SU-DHL-6 (cell line): ENCODE measurements at regions not wholly inside any gene's neighbourhood (a gene's known extent, or its start where the extent isn't known, plus 50 kb on each side); places are given as distances from the start of the nearest gene placed in this dataset.

ENCODE experiments used
- EZH2phosphoT487 ChIP-seq: fragments of 200-600 bp; sonication (generic), shearing (Covaris generic); conservative IDR thresholded peaks from 2 replicates; pipeline ENCODE4 v1.6.1; 2018; ENCODE audit warnings: mild to moderate bottlenecking, antibody characterized with exemption, low read length, moderate library complexity, mixed read lengths
- TF ChIP-seq, protein P1 (sequence below): fragments of 200-600 bp; sonication (generic); IDR thresholded peaks from one replicate; pipeline ENCODE4 v1.5.1; 2017; ENCODE audit warnings: antibody characterized with exemption, mild to moderate bottlenecking, low read length, moderate library complexity; ENCODE audit not compliant: insufficient read depth, poor library complexity, severe bottlenecking

DNA sequence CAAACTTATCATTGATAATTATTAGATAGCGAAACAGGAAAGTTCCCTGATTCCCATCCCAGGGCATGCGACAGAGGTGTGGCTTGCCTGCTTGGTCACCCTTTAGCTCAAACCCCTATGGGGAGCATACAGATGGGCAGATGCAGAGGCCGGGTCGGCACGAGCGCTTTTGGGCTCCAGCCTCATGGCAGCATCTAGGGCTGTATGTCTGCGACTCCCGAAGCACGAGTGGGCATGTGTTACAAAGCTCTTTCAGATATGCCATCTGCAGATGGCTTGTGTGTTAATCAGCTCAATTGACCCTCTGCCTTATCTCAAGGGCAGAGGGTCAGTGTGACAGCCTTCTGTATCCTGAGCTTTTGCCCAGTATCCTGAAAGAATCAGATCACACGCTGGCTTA lies 2069.3 kb upstream of the RAG2 start:
- TF ChIP-seq, protein P1, sequence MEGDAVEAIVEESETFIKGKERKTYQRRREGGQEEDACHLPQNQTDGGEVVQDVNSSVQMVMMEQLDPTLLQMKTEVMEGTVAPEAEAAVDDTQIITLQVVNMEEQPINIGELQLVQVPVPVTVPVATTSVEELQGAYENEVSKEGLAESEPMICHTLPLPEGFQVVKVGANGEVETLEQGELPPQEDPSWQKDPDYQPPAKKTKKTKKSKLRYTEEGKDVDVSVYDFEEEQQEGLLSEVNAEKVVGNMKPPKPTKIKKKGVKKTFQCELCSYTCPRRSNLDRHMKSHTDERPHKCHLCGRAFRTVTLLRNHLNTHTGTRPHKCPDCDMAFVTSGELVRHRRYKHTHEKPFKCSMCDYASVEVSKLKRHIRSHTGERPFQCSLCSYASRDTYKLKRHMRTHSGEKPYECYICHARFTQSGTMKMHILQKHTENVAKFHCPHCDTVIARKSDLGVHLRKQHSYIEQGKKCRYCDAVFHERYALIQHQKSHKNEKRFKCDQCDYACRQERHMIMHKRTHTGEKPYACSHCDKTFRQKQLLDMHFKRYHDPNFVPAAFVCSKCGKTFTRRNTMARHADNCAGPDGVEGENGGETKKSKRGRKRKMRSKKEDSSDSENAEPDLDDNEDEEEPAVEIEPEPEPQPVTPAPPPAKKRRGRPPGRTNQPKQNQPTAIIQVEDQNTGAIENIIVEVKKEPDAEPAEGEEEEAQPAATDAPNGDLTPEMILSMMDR: no peak
- no peak for TF ChIP-seq EZH2phosphoT487
